ENCODE measurements at regions not wholly inside any gene's neighbourhood (a gene's known extent, or its start where the extent isn't known, plus 50 kb on each side); places are given as distances from the start of the nearest gene placed in this dataset.
"Not testable (repeated sequence)": the region's sequence is repeated elsewhere in the genome, so short reads cannot be mapped to it uniquely, and the experiment has no call there.

- not testable (repeated sequence) for TF ChIP-seq JUN (CRISPR knock-in tag; IDR thresholded peaks at IDR 0.05); ATF6 (CRISPR knock-in tag; IDR thresholded peaks at IDR 0.05); TEAD1 (CRISPR knock-in tag; IDR thresholded peaks at IDR 0.05); MAX (CRISPR knock-in tag; IDR thresholded peaks at IDR 0.05); E2F1 (CRISPR knock-in tag; IDR thresholded peaks at IDR 0.05); ELF4 (CRISPR knock-in tag; IDR thresholded peaks at IDR 0.05; ENCODE audit: low read depth)
- TF ChIP-seq, protein P1, sequence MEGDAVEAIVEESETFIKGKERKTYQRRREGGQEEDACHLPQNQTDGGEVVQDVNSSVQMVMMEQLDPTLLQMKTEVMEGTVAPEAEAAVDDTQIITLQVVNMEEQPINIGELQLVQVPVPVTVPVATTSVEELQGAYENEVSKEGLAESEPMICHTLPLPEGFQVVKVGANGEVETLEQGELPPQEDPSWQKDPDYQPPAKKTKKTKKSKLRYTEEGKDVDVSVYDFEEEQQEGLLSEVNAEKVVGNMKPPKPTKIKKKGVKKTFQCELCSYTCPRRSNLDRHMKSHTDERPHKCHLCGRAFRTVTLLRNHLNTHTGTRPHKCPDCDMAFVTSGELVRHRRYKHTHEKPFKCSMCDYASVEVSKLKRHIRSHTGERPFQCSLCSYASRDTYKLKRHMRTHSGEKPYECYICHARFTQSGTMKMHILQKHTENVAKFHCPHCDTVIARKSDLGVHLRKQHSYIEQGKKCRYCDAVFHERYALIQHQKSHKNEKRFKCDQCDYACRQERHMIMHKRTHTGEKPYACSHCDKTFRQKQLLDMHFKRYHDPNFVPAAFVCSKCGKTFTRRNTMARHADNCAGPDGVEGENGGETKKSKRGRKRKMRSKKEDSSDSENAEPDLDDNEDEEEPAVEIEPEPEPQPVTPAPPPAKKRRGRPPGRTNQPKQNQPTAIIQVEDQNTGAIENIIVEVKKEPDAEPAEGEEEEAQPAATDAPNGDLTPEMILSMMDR (IDR thresholded peaks at IDR 0.05) = not testable (repeated sequence)
- TF ChIP-seq, protein P2, sequence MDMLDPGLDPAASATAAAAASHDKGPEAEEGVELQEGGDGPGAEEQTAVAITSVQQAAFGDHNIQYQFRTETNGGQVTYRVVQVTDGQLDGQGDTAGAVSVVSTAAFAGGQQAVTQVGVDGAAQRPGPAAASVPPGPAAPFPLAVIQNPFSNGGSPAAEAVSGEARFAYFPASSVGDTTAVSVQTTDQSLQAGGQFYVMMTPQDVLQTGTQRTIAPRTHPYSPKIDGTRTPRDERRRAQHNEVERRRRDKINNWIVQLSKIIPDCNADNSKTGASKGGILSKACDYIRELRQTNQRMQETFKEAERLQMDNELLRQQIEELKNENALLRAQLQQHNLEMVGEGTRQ (CRISPR knock-in tag; IDR thresholded peaks at IDR 0.05) = not testable (repeated sequence)
- TF ChIP-seq, protein P3, sequence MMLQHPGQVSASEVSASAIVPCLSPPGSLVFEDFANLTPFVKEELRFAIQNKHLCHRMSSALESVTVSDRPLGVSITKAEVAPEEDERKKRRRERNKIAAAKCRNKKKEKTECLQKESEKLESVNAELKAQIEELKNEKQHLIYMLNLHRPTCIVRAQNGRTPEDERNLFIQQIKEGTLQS (CRISPR knock-in tag; conservative IDR thresholded peaks at IDR 0.05) = not testable (repeated sequence)
These were observed 119.9 kb downstream of the SPDYE17 start for GRCh38 chr7:76912011-76912814.

All from WTC11 (cell line).